Keratinocyte (primary cell): ENCODE measurements at regions not wholly inside any gene's neighbourhood (a gene's known extent, or its start where the extent isn't known, plus 50 kb on each side); places are given as distances from the start of the nearest gene placed in this dataset.

Experiments
- DNase-seq: peaks from one replicate; pipeline ENCODE4 v3.0.0-alpha.2; 2011; ENCODE audit warnings: low read depth, missing footprints, low spot score
- FAIRE-seq: peaks from 2 replicates; lab custom pipeline; 2011; peaks lifted over from hg19 to GRCh38; lab: Jason Lieb, UNC
- H2AFZ ChIP-seq: 2 replicates; pipeline ENCODE4 v1.6.0; 2012; ENCODE audit warnings: low read length, control low read depth, inconsistent platforms; ENCODE audit not compliant: control insufficient read depth
- H3K27ac ChIP-seq: 2 replicates; pipeline ENCODE4 v1.5.1; 2011; ENCODE audit warnings: low read length; ENCODE audit not compliant: control insufficient read depth, insufficient read depth
- H3K27me3 ChIP-seq: 3 replicates; pipeline ENCODE4 v1.6.0; 2011; ENCODE audit warnings: low read length; ENCODE audit not compliant: control insufficient read depth, insufficient read depth; ENCODE audit errors: extremely low read depth
- H3K36me3 ChIP-seq, 2 experiments: 2 replicates in 1 of 2; 3 replicates in 1 of 2; pipeline ENCODE4 v1.5.1; 2011; ENCODE audit warnings: low read length in 2 of 2, mild to moderate bottlenecking in 1 of 2; ENCODE audit not compliant: control insufficient read depth in 2 of 2, insufficient read depth in 2 of 2; ENCODE audit errors: extremely low read depth in 1 of 2
- H3K4me1 ChIP-seq: 3 replicates; pipeline ENCODE4 v1.5.1; 2011; ENCODE audit warnings: low read length; ENCODE audit not compliant: control insufficient read depth, insufficient read depth; ENCODE audit errors: extremely low read depth
- H3K4me2 ChIP-seq: 3 replicates; pipeline ENCODE4 v1.6.0; 2011; ENCODE audit warnings: low read depth, low read length; ENCODE audit not compliant: control insufficient read depth, insufficient read depth; ENCODE audit errors: extremely low read depth
- H3K4me3 ChIP-seq, 3 experiments: fragments of 200-600 bp in 1 of 3; sonication (generic) in 1 of 3; 2 replicates in 2 of 3; 3 replicates in 1 of 3; pipeline ENCODE4 v1.5.1; 2011 to 2016; ENCODE audit warnings: low read length in 3 of 3, mild to moderate bottlenecking in 3 of 3, control low read depth in 2 of 3, inconsistent platforms in 1 of 3, low read depth in 1 of 3, mixed read lengths in 1 of 3, mixed run types in 1 of 3, moderate library complexity in 1 of 3; ENCODE audit not compliant: control insufficient read depth in 2 of 3, insufficient read depth in 2 of 3; ENCODE audit errors: extremely low read depth in 1 of 3
- H3K79me2 ChIP-seq: 2 replicates; pipeline ENCODE4 v1.6.0; 2012; ENCODE audit warnings: low read length; ENCODE audit not compliant: control insufficient read depth, insufficient read depth
- H3K9ac ChIP-seq: 3 replicates; pipeline ENCODE4 v1.6.0; 2011; ENCODE audit warnings: low read length; ENCODE audit not compliant: control insufficient read depth, insufficient read depth; ENCODE audit errors: extremely low read depth
- H3K9me1 ChIP-seq: 3 replicates; pipeline ENCODE4 v1.6.0; 2011; ENCODE audit warnings: low read length; ENCODE audit not compliant: control insufficient read depth, insufficient read depth; ENCODE audit errors: extremely low read depth
- H3K9me3 ChIP-seq: 2 replicates; pipeline ENCODE4 v1.5.1; 2012; ENCODE audit warnings: low read depth, low read length; ENCODE audit not compliant: control insufficient read depth
- H4K20me1 ChIP-seq: 3 replicates; pipeline ENCODE4 v1.6.0; 2011; ENCODE audit warnings: low read length; ENCODE audit not compliant: control insufficient read depth, insufficient read depth; ENCODE audit errors: extremely low read depth
- EZH2 ChIP-seq: IDR thresholded peaks from one replicate; pipeline ENCODE4 v1.6.1; 2012; ENCODE audit warnings: inconsistent platforms, mild to moderate bottlenecking, low read length, moderate library complexity
- dilution Hi-C: fragments of 300-500 bp; cut with MboI; formaldehyde crosslinking; loops from one replicate; pipeline ENCODE4 v1.7.0; 2020; ENCODE audit warnings: low sequenced_read_pairs; ENCODE audit not compliant: extremely low pct_ligation_motif_present
- TF ChIP-seq, protein P1 (sequence below), 3 experiments: IDR thresholded peaks in 1 of 3; conservative IDR thresholded peaks in 1 of 3; optimal IDR thresholded peaks in 1 of 3; 2 replicates in 2 of 3; 3 replicates in 1 of 3; pipeline versions ENCODE3 to v1.5.1; 2011; ENCODE audit warnings: low read length in 3 of 3, mild to moderate bottlenecking in 3 of 3, moderate library complexity in 2 of 3, control low read depth in 1 of 3, inconsistent platforms in 1 of 3; ENCODE audit not compliant: insufficient read depth in 2 of 3; ENCODE audit errors: extremely low read depth in 1 of 3

DNA sequence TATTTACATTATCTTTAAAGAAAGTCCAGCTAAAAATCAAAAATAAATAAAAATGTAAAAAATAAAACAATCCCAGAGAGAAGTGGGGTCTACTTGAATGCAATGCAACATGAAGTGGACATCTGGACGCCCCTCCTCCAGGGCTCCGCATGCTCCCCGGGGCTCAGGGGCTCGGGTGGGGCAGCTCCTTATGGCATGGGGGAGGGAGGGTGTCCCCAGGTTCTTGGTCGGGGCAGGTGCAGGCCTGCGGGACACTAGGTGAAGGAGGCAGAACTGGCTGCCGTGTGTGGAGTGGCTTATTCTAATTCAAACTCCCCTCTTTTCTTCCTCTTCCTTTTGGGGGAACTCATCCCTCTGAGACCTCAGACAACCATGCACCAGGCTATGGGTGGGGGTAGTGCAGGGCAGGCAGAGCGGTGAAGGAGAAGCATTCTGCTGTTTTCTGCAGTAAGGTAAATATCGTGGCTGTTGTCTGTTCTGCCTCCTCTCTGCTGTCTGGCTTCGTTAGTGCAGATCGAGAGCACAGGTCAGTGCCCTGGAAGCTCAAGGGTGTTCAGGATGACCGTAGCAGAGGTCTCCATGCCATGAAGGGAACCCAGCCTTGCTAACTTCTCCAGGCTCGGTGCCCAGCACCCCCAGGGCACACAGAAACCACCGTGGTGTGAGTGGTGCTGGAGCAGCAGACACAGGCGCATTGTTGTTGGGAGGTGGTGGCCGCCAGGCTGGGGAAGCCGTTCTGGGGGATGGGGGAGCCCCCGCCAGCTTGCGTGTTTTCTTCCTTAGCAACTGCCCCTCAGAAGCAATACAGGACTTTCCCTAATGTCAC, 82.6 kb downstream of the TTLL2 start:
- Histone ChIP-seq H2AFZ (no peak overlapping the region), H3K9me3 (no peaks in the 10 kb centered on the region), H3K9ac (no peak overlapping the region), H3K27ac (no peak overlapping the region), H3K36me3 (no peaks in the 10 kb centered on the region), H3K4me1 (no peaks in the 10 kb centered on the region), H4K20me1 (no peaks in the 10 kb centered on the region), H3K9me1 (no peaks in the 10 kb centered on the region), H3K27me3 (no peaks in the 10 kb centered on the region), H3K4me3 (no peak overlapping the region), H3K79me2 (no peaks in the 10 kb centered on the region), H3K4me2 (no peak overlapping the region)
- TF ChIP-seq EZH2 = no peak
- DNase-seq (no peak), FAIRE-seq (no peak)
- dilution Hi-C loops = no loop called here

DNA sequence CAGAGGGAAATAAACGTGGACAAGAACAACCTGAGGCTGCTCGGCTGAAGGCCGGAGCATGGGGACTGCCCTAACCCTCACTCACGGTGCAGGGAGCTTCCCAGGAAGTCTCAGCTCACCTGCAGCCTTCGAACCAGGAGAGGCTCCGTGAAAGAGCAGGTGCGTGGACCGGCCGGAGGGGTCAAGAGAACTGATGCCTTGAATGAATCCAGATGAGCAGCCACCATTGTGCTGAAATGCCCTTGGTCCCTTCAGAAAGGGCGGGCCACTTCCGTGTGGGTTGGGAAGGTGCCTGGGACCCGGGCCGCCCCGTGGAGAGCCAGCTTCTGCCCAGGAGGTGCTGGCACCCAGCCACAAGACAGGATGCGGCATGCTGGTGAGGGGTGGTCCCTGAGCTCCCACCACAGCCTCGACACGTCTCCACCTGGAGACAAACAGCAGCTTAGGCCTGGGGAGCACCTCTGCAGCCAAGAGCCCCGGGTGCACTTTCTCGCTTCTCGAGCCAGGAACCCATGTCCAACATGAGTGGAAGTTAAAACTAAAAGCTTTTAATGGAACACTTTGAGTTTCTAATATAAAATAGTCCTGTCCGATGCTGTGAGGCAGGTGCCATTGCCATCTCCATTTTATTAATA, 83.5 kb downstream of the TTLL2 start:
- Histone ChIP-seq H3K4me2 (no peak overlapping the region), H3K79me2 (no peaks in the 10 kb centered on the region), H3K36me3 (no peaks in the 10 kb centered on the region), H3K4me3 (no peak overlapping the region), H3K9me1 (no peaks in the 10 kb centered on the region), H2AFZ (no peak overlapping the region), H3K9ac (no peak overlapping the region), H3K27ac (no peak overlapping the region), H3K27me3 (no peaks in the 10 kb centered on the region), H3K9me3 (no peaks in the 10 kb centered on the region), H4K20me1 (no peaks in the 10 kb centered on the region), H3K4me1 (no peaks in the 10 kb centered on the region)
- dilution Hi-C loops = no loop called here
- DNase-seq = no peak
- no peak for TF ChIP-seq EZH2
- TF ChIP-seq, protein P1, sequence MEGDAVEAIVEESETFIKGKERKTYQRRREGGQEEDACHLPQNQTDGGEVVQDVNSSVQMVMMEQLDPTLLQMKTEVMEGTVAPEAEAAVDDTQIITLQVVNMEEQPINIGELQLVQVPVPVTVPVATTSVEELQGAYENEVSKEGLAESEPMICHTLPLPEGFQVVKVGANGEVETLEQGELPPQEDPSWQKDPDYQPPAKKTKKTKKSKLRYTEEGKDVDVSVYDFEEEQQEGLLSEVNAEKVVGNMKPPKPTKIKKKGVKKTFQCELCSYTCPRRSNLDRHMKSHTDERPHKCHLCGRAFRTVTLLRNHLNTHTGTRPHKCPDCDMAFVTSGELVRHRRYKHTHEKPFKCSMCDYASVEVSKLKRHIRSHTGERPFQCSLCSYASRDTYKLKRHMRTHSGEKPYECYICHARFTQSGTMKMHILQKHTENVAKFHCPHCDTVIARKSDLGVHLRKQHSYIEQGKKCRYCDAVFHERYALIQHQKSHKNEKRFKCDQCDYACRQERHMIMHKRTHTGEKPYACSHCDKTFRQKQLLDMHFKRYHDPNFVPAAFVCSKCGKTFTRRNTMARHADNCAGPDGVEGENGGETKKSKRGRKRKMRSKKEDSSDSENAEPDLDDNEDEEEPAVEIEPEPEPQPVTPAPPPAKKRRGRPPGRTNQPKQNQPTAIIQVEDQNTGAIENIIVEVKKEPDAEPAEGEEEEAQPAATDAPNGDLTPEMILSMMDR (optimal IDR thresholded peaks at IDR 0.05 in 1 of 3, IDR thresholded peaks at IDR 0.05 in 1 of 3, conservative IDR thresholded peaks at IDR 0.05 in 1 of 3; ENCODE audit: extremely low read depth in 1 of 3, insufficient read depth in 2 of 3, low read length in 3 of 3) = no peak
- FAIRE-seq = no peak
